HG03025 (cell line): ENCODE measurements at regions not wholly inside any gene's neighbourhood (a gene's known extent, or its start where the extent isn't known, plus 50 kb on each side); places are given as distances from the start of the nearest gene placed in this dataset.
"Not testable (repeated sequence)": the region's sequence is repeated elsewhere in the genome, so short reads cannot be mapped to it uniquely, and the experiment has no call there.

ENCODE experiments used
- ATAC-seq: cut with Tn5 transposase; IDR thresholded peaks from one replicate; pipeline ENCODE4 v1.9.1; 2021; ENCODE audit warnings: mild to moderate bottlenecking, moderate library complexity; ENCODE audit not compliant: unreplicated experiment, low FRiP score

- ATAC-seq = no peak
Observed at GRCh38 chr17:14746822-14747602, 446.1 kb downstream of the HS3ST3B1 start.

DNA sequence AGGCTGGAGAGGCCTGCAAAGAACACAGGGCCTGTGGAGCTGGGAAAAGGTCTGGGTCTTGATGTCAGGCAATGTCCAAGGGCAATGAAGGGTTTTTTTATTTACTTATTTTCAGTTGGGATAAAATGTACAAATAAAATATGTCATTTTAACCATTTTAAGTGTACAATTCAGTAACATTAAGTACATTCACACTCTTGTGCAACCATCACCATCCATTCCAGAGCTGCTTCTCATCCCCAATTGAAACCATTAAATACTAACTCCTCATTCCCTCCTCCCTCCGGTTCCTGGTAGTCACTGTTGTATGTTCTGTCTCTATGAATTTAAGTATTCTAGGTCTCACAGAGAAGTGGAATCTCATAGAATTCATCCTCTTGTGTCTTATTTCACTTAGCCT, 444.7 kb downstream of the HS3ST3B1 start:
- ATAC-seq = no peak

DNA sequence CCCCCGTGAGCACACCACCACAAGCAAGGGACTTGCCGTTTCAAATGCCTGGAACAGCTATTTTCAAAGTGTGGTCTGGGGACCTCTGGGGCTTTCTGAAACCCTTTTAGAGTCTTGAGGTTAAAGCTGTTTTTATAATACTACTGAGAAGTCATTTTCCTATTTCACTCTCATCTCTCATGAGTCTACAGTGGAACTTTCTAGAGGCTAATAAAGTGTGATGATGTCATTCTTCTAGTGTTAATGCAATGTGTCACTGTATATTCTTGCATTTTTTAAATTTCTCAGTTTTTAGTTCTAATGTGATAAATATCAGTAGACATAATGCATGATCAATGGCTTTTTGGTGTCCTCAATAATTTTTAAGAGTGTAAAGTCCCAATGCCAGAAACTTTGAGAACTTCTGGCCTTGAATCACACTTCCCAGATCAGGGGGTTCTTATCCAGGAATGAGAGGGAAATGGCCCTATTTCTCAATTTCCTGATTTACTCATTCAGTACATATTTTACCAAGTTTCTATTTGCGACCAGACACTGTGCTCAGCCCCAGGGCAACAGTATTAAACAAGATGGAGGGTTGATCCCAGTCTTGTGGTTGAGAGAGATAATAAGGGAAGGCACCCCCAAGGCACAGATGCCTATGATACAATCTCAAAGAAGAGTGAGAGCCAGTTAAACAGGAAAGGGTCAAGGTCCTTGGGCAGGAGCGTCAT, 444.0 kb downstream of the HS3ST3B1 start:
- no peak for ATAC-seq

- no peak for ATAC-seq
Observed at GRCh38 chr17:14741491-14741890, 440.6 kb downstream of the HS3ST3B1 start.

- ATAC-seq = no peak
Observed at GRCh38 chr17:14739656-14740431, 439.0 kb downstream of the HS3ST3B1 start.

GRCh38 chr17:14738652-14738988, 437.7 kb downstream of the HS3ST3B1 start:
- no peak for ATAC-seq

GRCh38 chr17:14737984-14738651, 437.2 kb downstream of the HS3ST3B1 start:
- no peak for ATAC-seq

DNA sequence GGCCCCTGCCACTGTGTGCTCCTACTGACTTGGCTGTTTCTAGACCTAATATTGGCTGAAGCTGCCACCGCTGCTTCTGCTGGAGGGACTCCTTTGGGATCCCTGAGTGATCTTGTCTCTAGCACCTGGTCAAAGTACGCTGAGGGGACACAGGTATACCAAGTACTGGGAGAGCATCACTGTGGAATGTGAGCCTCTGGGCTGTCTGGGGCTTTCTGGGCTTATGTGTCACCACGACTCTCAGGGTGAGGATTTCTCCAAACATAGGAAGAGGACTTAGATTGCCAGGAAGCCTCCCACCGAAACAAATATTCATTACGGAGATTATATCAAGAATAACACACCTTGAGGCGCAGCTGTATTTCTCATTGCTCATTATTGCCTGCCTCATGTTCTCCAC, 435.8 kb downstream of the HS3ST3B1 start:
- no peak for ATAC-seq

- no peak for ATAC-seq
Observed at GRCh38 chr17:14733376-14733775, 432.5 kb downstream of the HS3ST3B1 start.

GRCh38 chr17:14732211-14732610, 431.3 kb downstream of the HS3ST3B1 start:
- no peak for ATAC-seq

DNA sequence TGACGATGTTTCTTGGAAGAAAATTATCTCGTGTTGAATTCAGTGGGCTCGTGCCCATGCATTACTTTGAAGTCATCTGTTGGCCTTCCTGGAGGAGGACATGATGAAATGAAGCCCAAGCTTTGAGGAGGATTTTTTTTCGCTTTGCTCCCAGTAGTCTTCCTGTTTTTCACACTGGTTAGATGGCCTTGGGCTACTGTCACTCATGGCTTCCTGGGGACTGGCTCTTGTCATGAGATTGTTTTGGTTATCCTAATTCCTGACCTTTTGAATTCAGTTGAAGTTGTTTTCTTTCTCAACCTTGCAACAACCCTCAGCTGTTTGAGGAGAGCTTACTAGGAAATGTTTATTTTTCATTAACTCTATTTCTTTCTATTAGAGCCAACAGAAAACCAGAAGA, 430.7 kb downstream of the HS3ST3B1 start:
- ATAC-seq = no peak

DNA sequence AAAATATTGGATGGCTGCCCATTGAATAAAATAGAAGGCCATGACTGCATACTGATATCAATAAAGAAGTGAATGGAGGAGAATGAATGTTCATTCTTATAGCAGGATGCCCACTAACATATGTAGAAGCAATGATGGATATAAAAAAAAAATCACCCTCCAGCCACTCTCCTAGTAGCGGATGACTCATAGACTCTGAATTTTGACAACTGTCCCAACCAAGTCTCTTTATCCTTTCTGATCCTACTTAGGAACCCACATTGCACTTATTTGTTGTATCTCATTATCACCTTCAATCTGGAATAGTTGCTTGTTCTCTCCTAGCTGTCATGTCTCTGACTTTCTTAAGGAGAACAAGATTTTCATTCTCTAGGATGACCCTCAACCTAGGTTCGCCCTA, 429.9 kb downstream of the HS3ST3B1 start:
- no peak for ATAC-seq

- ATAC-seq = no peak
Observed at GRCh38 chr17:14725729-14726128, 424.8 kb downstream of the HS3ST3B1 start.

- ATAC-seq = no peak
Observed at GRCh38 chr17:14724770-14725169, 423.9 kb downstream of the HS3ST3B1 start.

GRCh38 chr17:14723349-14723748, 422.5 kb downstream of the HS3ST3B1 start:
- not testable (repeated sequence) for ATAC-seq

GRCh38 chr17:14719942-14720341, 419.1 kb downstream of the HS3ST3B1 start:
- ATAC-seq = no peak

DNA sequence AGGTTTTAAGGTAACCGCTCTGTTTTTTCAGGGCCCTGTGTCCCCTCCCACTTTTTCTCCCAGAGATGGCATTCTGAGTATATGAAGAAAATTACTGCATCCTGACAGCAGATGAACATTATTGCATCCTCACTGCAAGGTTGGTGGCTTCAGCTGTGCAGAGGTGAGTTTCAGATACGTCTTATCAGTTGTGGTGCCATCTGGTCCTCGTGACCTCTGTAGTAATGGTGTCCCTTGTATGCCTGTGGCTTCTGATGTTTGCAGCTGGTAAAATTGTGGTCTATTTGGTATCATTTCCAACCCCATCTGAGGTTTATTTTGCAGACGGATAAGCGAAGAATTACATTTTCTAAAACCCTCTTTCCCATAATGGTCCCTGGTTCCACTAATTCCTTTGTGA, 417.0 kb downstream of the HS3ST3B1 start:
- ATAC-seq = no peak

DNA sequence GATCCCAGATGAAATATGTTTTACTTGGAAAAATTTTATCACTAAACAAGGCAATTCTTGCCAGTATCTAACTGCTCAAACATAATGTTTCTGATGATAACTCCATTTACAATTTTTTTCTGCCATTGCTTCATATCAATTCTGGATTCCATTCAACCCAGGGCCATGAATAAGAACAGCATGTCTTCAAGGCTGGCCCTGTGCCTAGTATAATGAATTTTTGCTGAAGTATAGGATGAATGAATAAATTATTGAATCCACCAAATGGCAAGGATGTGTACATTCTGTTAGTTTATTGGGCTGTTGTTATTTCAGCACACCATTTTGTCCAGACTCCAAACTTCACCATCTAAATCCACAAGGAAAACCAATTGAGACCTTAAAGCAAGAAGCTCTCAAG, 414.7 kb downstream of the HS3ST3B1 start:
- no peak for ATAC-seq

DNA sequence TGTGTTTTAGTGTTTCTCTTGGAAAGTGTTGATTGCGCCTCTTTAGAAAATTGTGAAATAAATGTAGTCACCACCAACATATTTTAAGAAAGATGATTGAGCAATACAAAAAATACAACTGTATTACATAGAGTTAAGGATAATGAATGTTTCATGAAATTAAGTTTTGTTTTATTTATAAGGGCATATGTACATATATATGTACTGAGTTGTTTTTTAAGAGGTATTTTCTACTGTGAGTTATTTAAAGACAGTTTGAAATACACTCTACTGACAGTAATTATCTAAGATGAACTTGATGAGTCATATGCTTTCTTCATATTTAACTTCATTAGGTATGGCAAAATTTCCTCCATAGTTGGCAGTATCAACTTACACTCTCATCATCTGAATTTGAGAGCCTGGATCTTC, 411.7 kb downstream of the HS3ST3B1 start:
- no peak for ATAC-seq

GRCh38 chr17:14704121-14704520, 403.2 kb downstream of the HS3ST3B1 start:
- no peak for ATAC-seq

- no peak for ATAC-seq
Observed at GRCh38 chr17:14701886-14702285, 401.0 kb downstream of the HS3ST3B1 start.
